Vagina (tissue), 2 donors: ENCODE measurements at regions not wholly inside any gene's neighbourhood (a gene's known extent, or its start where the extent isn't known, plus 50 kb on each side); places are given as distances from the start of the nearest gene placed in this dataset.

Experiments used
- DNase-seq, 2 donors: peaks; one replicate each; pipeline ENCODE4 v3.0.0-alpha.2; 2017; ENCODE audit errors: extremely low spot score in 2 of 2
- H3K27ac ChIP-seq: fragments of 200-600 bp; sonication (generic); one replicate; pipeline ENCODE4 v1.5.1; 2019
- H3K27me3 ChIP-seq: fragments of 200-600 bp; sonication (generic); one replicate; pipeline ENCODE4 v1.5.1; 2019
- H3K36me3 ChIP-seq, 2 donors: fragments of 200-600 bp; sonication (generic); one replicate each; pipeline ENCODE4 v1.5.1; 2017 to 2019
- H3K4me1 ChIP-seq: fragments of 200-600 bp; sonication (generic); one replicate; pipeline ENCODE4 v1.5.1; 2019
- H3K4me3 ChIP-seq, 2 donors: fragments of 200-600 bp; sonication (generic); 1 replicate in 1 of 2; 2 replicates in 1 of 2; pipeline ENCODE4 v1.5.1; 2016 to 2019
- H3K9me3 ChIP-seq: fragments of 200-600 bp; sonication (generic); one replicate; pipeline ENCODE4 v1.5.1; 2019
- POLR2A ChIP-seq, 2 donors: fragments of 450-650 bp; IDR thresholded peaks; one replicate each; pipeline ENCODE4 v1.6.1; 2017; ENCODE audit warnings: antibody characterized with exemption in 2 of 2, mild to moderate bottlenecking in 2 of 2, moderate library complexity in 2 of 2
- POLR2AphosphoS5 ChIP-seq, 2 donors: sonication (generic); formaldehyde crosslinking; IDR thresholded peaks; one replicate each; pipeline ENCODE4 v1.9.0; 2017; ENCODE audit warnings: antibody characterized with exemption in 2 of 2, mild to moderate bottlenecking in 2 of 2, low read depth in 1 of 2; ENCODE audit not compliant: insufficient read depth in 1 of 2
- intact Hi-C: fragments of 100-400 bp; cut with DNase I; formaldehyde crosslinking; loops from one replicate; pipeline ENCODE4 v1.15.1; 2023
- TF ChIP-seq, protein P1 (sequence below), 3 experiments: fragments of 450-650 bp in 2 of 3; fragments of 200-600 bp in 1 of 3; sonication (generic) in 1 of 3; IDR thresholded peaks; one replicate each; pipeline ENCODE4 v1.5.1; 2017 to 2019; ENCODE audit warnings: antibody characterized with exemption in 3 of 3, mild to moderate bottlenecking in 2 of 3, moderate library complexity in 2 of 3

DNA sequence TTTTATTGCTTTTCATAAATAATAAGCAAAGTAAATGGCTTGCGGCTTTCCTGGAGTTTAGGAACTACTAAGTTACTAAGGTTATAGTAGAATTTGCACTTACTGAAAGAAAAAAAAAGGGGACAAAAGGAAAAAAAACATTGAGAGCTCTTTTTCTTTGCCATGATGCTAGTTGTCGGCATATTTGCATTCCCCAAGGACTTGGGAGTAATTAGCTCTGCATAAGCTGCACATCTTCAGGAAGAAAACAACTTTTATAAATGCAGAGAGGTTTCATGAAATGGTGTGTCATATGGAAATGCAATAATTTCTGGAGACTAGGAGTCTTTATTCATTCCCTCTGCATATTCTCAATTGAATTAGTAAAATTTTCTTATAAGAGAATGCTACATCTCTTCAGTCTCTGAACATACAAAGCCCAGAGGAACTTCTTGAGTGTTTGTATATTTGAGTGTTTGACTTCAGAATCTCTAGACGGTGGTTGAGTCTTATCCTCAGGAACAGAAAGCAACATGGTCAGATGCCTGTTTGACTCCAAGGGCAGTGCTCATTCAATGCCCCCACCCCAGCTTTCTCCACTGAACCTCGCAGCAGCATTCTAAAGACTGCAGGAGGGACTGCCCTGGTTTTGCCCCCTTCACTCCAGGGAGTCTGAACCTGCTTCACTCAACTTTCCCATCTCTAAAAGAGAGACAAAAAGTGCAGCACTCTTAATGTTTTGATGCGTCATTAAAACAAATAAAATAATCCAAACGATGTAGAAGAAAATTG, 158.9 kb upstream of the EEA1 start:
- H3K4me3 ChIP-seq = no peak overlapping the region
- intact Hi-C loops = no loop called here
- no peak overlapping the region for H3K27ac ChIP-seq
- no peaks in the 10 kb centered on the region for H3K36me3 ChIP-seq
- DNase-seq = no peak
- TF ChIP-seq, protein P1, sequence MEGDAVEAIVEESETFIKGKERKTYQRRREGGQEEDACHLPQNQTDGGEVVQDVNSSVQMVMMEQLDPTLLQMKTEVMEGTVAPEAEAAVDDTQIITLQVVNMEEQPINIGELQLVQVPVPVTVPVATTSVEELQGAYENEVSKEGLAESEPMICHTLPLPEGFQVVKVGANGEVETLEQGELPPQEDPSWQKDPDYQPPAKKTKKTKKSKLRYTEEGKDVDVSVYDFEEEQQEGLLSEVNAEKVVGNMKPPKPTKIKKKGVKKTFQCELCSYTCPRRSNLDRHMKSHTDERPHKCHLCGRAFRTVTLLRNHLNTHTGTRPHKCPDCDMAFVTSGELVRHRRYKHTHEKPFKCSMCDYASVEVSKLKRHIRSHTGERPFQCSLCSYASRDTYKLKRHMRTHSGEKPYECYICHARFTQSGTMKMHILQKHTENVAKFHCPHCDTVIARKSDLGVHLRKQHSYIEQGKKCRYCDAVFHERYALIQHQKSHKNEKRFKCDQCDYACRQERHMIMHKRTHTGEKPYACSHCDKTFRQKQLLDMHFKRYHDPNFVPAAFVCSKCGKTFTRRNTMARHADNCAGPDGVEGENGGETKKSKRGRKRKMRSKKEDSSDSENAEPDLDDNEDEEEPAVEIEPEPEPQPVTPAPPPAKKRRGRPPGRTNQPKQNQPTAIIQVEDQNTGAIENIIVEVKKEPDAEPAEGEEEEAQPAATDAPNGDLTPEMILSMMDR (IDR thresholded peaks at IDR 0.05) = no peak
- TF ChIP-seq POLR2AphosphoS5 (IDR thresholded peaks at IDR 0.05; ENCODE audit: insufficient read depth in 1 of 2, low read depth in 1 of 2) = no peak
- TF ChIP-seq POLR2A (IDR thresholded peaks at IDR 0.05) = no peak
- no peaks in the 10 kb centered on the region for H3K4me1 ChIP-seq
- no peaks in the 10 kb centered on the region for H3K27me3 ChIP-seq
- H3K9me3 ChIP-seq = no peaks in the 10 kb centered on the region

GRCh38 chr12:93089805-93090569, 160.9 kb upstream of the EEA1 start:
- TF ChIP-seq, protein P1 (IDR thresholded peaks at IDR 0.05) = no peak
- TF ChIP-seq POLR2A (IDR thresholded peaks at IDR 0.05) (no peak), POLR2AphosphoS5 (IDR thresholded peaks at IDR 0.05; ENCODE audit: insufficient read depth in 1 of 2, low read depth in 1 of 2) (no peak)
- Histone ChIP-seq H3K4me3 (no peak overlapping the region), H3K9me3 (no peaks in the 10 kb centered on the region), H3K27ac (no peak overlapping the region), H3K27me3 (no peaks in the 10 kb centered on the region), H3K4me1 (no peaks in the 10 kb centered on the region), H3K36me3 (no peaks in the 10 kb centered on the region)
- intact Hi-C loops = no loop called here
- DNase-seq = no peak

GRCh38 chr12:93090731-93091172, 161.7 kb upstream of the EEA1 start:
- Histone ChIP-seq H3K9me3 (no peaks in the 10 kb centered on the region), H3K4me3 (no peak overlapping the region), H3K36me3 (no peaks in the 10 kb centered on the region), H3K4me1 (no peaks in the 10 kb centered on the region), H3K27me3 (no peaks in the 10 kb centered on the region), H3K27ac (no peak overlapping the region)
- intact Hi-C loops = no loop called here
- TF ChIP-seq, protein P1 (IDR thresholded peaks at IDR 0.05) = no peak
- no peak for TF ChIP-seq POLR2AphosphoS5 (IDR thresholded peaks at IDR 0.05; ENCODE audit: insufficient read depth in 1 of 2, low read depth in 1 of 2)
- TF ChIP-seq POLR2A (IDR thresholded peaks at IDR 0.05) = no peak
- DNase-seq = no peak

GRCh38 chr12:93091886-93092648, 163.0 kb upstream of the EEA1 start:
- TF ChIP-seq, protein P1 (IDR thresholded peaks at IDR 0.05) = no peak
- no peak for TF ChIP-seq POLR2A (IDR thresholded peaks at IDR 0.05)
- Histone ChIP-seq H3K27me3 (no peaks in the 10 kb centered on the region), H3K27ac (no peak overlapping the region), H3K4me3 (no peak overlapping the region), H3K36me3 (no peaks in the 10 kb centered on the region), H3K9me3 (no peaks in the 10 kb centered on the region), H3K4me1 (no peaks in the 10 kb centered on the region)
- DNase-seq = no peak
- intact Hi-C loops = no loop called here
